Right lobe of liver (tissue), 6 donors: ENCODE measurements at regions not wholly inside any gene's neighbourhood (a gene's known extent, or its start where the extent isn't known, plus 50 kb on each side); places are given as distances from the start of the nearest gene placed in this dataset.

Experiments
- ATAC-seq, 4 donors: fragments of 200-7000 bp; cut with Tn5 transposase; one replicate each; pipeline ENCODE4 v1.9.1; 2020; ENCODE audit warnings: mild to moderate bottlenecking in 4 of 4, moderate library complexity in 4 of 4
- DNase-seq, 3 donors: peaks; one replicate each; pipeline ENCODE4 v3.0.0-alpha.2; 2020
- H3K27ac ChIP-seq, 3 donors: fragments of 200-600 bp; one replicate each; pipeline ENCODE4 v1.8.0; 2022
- H3K27me3 ChIP-seq, 2 donors: fragments of 200-600 bp; one replicate each; pipeline ENCODE4 v1.8.0; 2022
- H3K36me3 ChIP-seq, 4 donors: fragments of 200-600 bp; sonication (generic) in 1 of 4; one replicate each; pipeline versions ENCODE4 v1.5.1 to v1.8.0; 2017 to 2022; ENCODE audit warnings: control low read depth in 1 of 4
- H3K4me1 ChIP-seq, 4 donors: fragments of 200-600 bp; sonication (generic) in 1 of 4; one replicate each; pipeline versions ENCODE4 v1.5.1 to v1.8.0; 2017 to 2022; ENCODE audit warnings: control low read depth in 1 of 4
- H3K4me3 ChIP-seq, 3 donors: fragments of 200-600 bp; one replicate each; pipeline ENCODE4 v1.8.0; 2022
- H3K9me3 ChIP-seq, 4 donors: fragments of 200-600 bp; sonication (generic) in 1 of 4; one replicate each; pipeline versions ENCODE4 v1.5.1 to v1.8.0; 2017 to 2022; ENCODE audit warnings: control low read depth in 1 of 4
- CTCF ChIP-seq, 4 donors: fragments of 200-600 bp in 3 of 4; fragments of 450-650 bp in 1 of 4; IDR thresholded peaks; one replicate each; pipeline versions ENCODE4 v1.5.1 to v1.8.0; 2016 to 2022; ENCODE audit warnings: antibody characterized with exemption in 4 of 4, mild to moderate bottlenecking in 2 of 4
- POLR2A ChIP-seq: fragments of 450-650 bp; IDR thresholded peaks from one replicate; pipeline ENCODE4 v1.6.1; 2017; ENCODE audit warnings: antibody characterized with exemption, mild to moderate bottlenecking
- WGBS: methylation state at CpG from one replicate; pipeline ENCODE4 v1.1.6; 2018; ENCODE audit warnings: low coverage, low lambda C conversion rate; ENCODE audit not compliant: insufficient coverage; ENCODE audit errors: missing lambda C conversion rate; 5-methylcytosine and 5-hydroxymethylcytosine counted together
- intact Hi-C, 2 donors: fragments of 100-400 bp; cut with DNase I; formaldehyde crosslinking; loops; one replicate each; pipeline versions ENCODE4 v1.11.2 to v1.14.1; 2022
- donor health status: DM: no; HTN: yes; CAD: no.
- donor health status: DM: no; HTN: no; CAD: no.
- donor health status: DM: no; HTN: no; CAD: no.
- donor health status: DM: no; HTN: yes; CAD: no.
- donor health status: DM: no; HTN: yes; CAD: no.

- Histone ChIP-seq H3K27me3 (no peaks in the 10 kb centered on the region), H3K36me3 (no peaks in the 10 kb centered on the region), H3K27ac (no peak overlapping the region), H3K9me3 (no peaks in the 10 kb centered on the region), H3K4me3 (no peak overlapping the region), H3K4me1 (no peaks in the 10 kb centered on the region)
- intact Hi-C loops: no loop called here
- DNase-seq: peak in 1 of 3 donors; percentile 23
- WGBS: 65% methylated on average over 4 of the region's 11 CpGs
- ATAC-seq: no peak
- TF ChIP-seq CTCF (IDR thresholded peaks at IDR 0.05) (no peak), POLR2A (no peak)
Observed at GRCh38 chr10:131694781-131695495, 205.9 kb upstream of the PPP2R2D start.

- H3K36me3 ChIP-seq: no peaks in the 10 kb centered on the region
- WGBS: 65% methylated on average over 7 of the region's 23 CpGs
- H3K27ac ChIP-seq: no peak overlapping the region
- H3K4me3 ChIP-seq: no peak overlapping the region
- no peaks in the 10 kb centered on the region for H3K27me3 ChIP-seq
- H3K9me3 ChIP-seq: no peaks in the 10 kb centered on the region
- TF ChIP-seq CTCF (IDR thresholded peaks at IDR 0.05): no peak
- no peak for TF ChIP-seq POLR2A
- intact Hi-C loops: no loop called here
- no peaks in the 10 kb centered on the region for H3K4me1 ChIP-seq
- DNase-seq (peak in 1 of 3 donors; percentile 46), ATAC-seq (no peak)
Observed at GRCh38 chr10:131695496-131696165, 205.2 kb upstream of the PPP2R2D start.

- ATAC-seq (no peak), DNase-seq (no peak)
- Histone ChIP-seq H3K27ac (no peak overlapping the region), H3K4me1 (no peaks in the 10 kb centered on the region), H3K36me3 (no peaks in the 10 kb centered on the region), H3K9me3 (no peaks in the 10 kb centered on the region), H3K27me3 (no peaks in the 10 kb centered on the region), H3K4me3 (no peak overlapping the region)
- intact Hi-C loops: no loop called here
- WGBS: 67% methylated on average over 21 of the region's 21 CpGs
- no peak for TF ChIP-seq CTCF (IDR thresholded peaks at IDR 0.05)
- no peak for TF ChIP-seq POLR2A
Observed at GRCh38 chr10:131697476-131698128, 203.2 kb upstream of the PPP2R2D start.

- TF ChIP-seq CTCF (IDR thresholded peaks at IDR 0.05) (no peak), POLR2A (no peak)
- no peak overlapping the region for H3K27ac ChIP-seq
- WGBS: 82% methylated on average over 9 of the region's 10 CpGs
- no peak for ATAC-seq
- no peaks in the 10 kb centered on the region for H3K9me3 ChIP-seq
- no peak for DNase-seq
- intact Hi-C loops: no loop called here
- no peaks in the 10 kb centered on the region for H3K4me1 ChIP-seq
- H3K4me3 ChIP-seq: no peak overlapping the region
- no peaks in the 10 kb centered on the region for H3K27me3 ChIP-seq
- H3K36me3 ChIP-seq: no peaks in the 10 kb centered on the region
Observed at GRCh38 chr10:131698232-131698631, 202.6 kb upstream of the PPP2R2D start.
